ENCODE measurements at regions not wholly inside any gene's neighbourhood (a gene's known extent, or its start where the extent isn't known, plus 50 kb on each side); places are given as distances from the start of the nearest gene placed in this dataset.

- no peak overlapping the region for H3K27ac ChIP-seq (ENCODE audit: low read depth in 1 of 2, low read length in 2 of 2)
- H3K36me3 Mint-ChIP-seq (ENCODE audit: low read depth) = no peaks in the 10 kb centered on the region
- CTCF ChIA-PET = no interaction called here
- no peak for ATAC-seq (ENCODE audit: poor library complexity)
- POLR2A ChIA-PET = no interaction called here
- H3K4me1 Mint-ChIP-seq (ENCODE audit: low read depth) = no peaks in the 10 kb centered on the region
- H3K9me3 Mint-ChIP-seq = no peaks in the 10 kb centered on the region
- no peaks in the 10 kb centered on the region for H3K27me3 Mint-ChIP-seq
- no peak for TF ChIP-seq CTCF (IDR thresholded peaks at IDR 0.05)
- H3K36me3 ChIP-seq (ENCODE audit: insufficient read depth, low read length) = no peaks in the 10 kb centered on the region
- DNase-seq = no peak
- no peaks in the 10 kb centered on the region for H3K27me3 ChIP-seq (ENCODE audit: control insufficient read depth in 1 of 2, insufficient read depth in 2 of 2, low read length in 2 of 2)
- intact Hi-C loops (cut with DNase I, micrococcal nuclease) = no loop called here
- no peak overlapping the region for H3K4me3 Mint-ChIP-seq
- no peak overlapping the region for H3K4me3 ChIP-seq (ENCODE audit: low read length)
- no peaks in the 10 kb centered on the region for H3K9me3 ChIP-seq (ENCODE audit: control insufficient read depth in 1 of 2, insufficient read depth in 1 of 2, low read length in 2 of 2)
- H3K27ac Mint-ChIP-seq = no peak overlapping the region
- H3K4me1 ChIP-seq (ENCODE audit: insufficient read depth, low read length) = no peaks in the 10 kb centered on the region
These were observed 134.2 kb upstream of the TNFSF4 start for GRCh38 chr1:173341307-173341706.

GRCh38 chr1:173341971-173342370 is 134.8 kb upstream of the TNFSF4 start:
- H3K27ac ChIP-seq (ENCODE audit: low read depth in 1 of 2, low read length in 2 of 2) = no peak overlapping the region
- Mint-ChIP-seq H3K4me3 (no peak overlapping the region), H3K4me1 (ENCODE audit: low read depth) (no peaks in the 10 kb centered on the region), H3K9me3 (no peaks in the 10 kb centered on the region), H3K27ac (no peak overlapping the region), H3K27me3 (no peaks in the 10 kb centered on the region), H3K36me3 (ENCODE audit: low read depth) (no peaks in the 10 kb centered on the region)
- intact Hi-C loops (cut with DNase I, micrococcal nuclease) = no loop called here
- no peaks in the 10 kb centered on the region for H3K27me3 ChIP-seq (ENCODE audit: control insufficient read depth in 1 of 2, insufficient read depth in 2 of 2, low read length in 2 of 2)
- CTCF ChIA-PET = no interaction called here
- ATAC-seq (ENCODE audit: poor library complexity) (no peak), DNase-seq (no peak)
- no peaks in the 10 kb centered on the region for H3K9me3 ChIP-seq (ENCODE audit: control insufficient read depth in 1 of 2, insufficient read depth in 1 of 2, low read length in 2 of 2)
- POLR2A ChIA-PET = no interaction called here
- TF ChIP-seq CTCF (IDR thresholded peaks at IDR 0.05) = no peak
- no peak overlapping the region for H3K4me3 ChIP-seq (ENCODE audit: low read length)
- no peaks in the 10 kb centered on the region for H3K36me3 ChIP-seq (ENCODE audit: insufficient read depth, low read length)
- H3K4me1 ChIP-seq (ENCODE audit: insufficient read depth, low read length) = no peaks in the 10 kb centered on the region

DNA sequence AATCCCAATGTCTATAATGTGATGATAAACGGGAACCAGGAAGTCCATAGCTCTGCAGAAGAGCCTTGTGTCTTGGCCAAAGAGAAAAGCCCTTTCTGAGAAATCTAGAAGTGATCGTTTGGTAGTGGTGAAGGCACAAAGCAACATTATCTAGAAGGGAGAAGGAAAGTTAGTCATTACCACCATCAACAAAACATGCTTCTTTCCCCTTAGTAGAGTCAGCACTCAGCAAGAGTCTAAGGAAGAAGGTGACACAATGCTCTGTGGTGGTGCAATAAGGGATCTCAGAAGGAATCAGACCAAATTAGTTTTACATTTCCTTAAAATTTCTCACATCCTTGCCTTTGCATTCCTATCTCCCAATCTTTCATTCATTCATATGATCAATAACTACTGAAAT is 134.4 kb upstream of the PRDX6 start:
- H3K27ac Mint-ChIP-seq = no peak overlapping the region
- TF ChIP-seq CTCF (IDR thresholded peaks at IDR 0.05) = no peak
- no peaks in the 10 kb centered on the region for H3K36me3 Mint-ChIP-seq (ENCODE audit: low read depth)
- intact Hi-C loops (cut with DNase I, micrococcal nuclease) = no loop called here
- ChIA-PET CTCF (no interaction called here), POLR2A (no interaction called here)
- H3K4me3 ChIP-seq (ENCODE audit: low read length) = no peak overlapping the region
- no peaks in the 10 kb centered on the region for H3K27me3 Mint-ChIP-seq
- no peak overlapping the region for H3K27ac ChIP-seq (ENCODE audit: low read depth in 1 of 2, low read length in 2 of 2)
- no peaks in the 10 kb centered on the region for H3K4me1 ChIP-seq (ENCODE audit: insufficient read depth, low read length)
- no peaks in the 10 kb centered on the region for H3K4me1 Mint-ChIP-seq (ENCODE audit: low read depth)
- H3K4me3 Mint-ChIP-seq = no peak overlapping the region
- no peaks in the 10 kb centered on the region for H3K36me3 ChIP-seq (ENCODE audit: insufficient read depth, low read length)
- ATAC-seq (ENCODE audit: poor library complexity) = no peak
- H3K9me3 Mint-ChIP-seq = no peaks in the 10 kb centered on the region
- no peaks in the 10 kb centered on the region for H3K9me3 ChIP-seq (ENCODE audit: control insufficient read depth in 1 of 2, insufficient read depth in 1 of 2, low read length in 2 of 2)
- H3K27me3 ChIP-seq (ENCODE audit: control insufficient read depth in 1 of 2, insufficient read depth in 2 of 2, low read length in 2 of 2) = no peaks in the 10 kb centered on the region
- DNase-seq = no peak
